Gastroesophageal sphincter (tissue), 3 donors: ENCODE measurements at regions not wholly inside any gene's neighbourhood (a gene's known extent, or its start where the extent isn't known, plus 50 kb on each side); places are given as distances from the start of the nearest gene placed in this dataset.

Source experiments
- CTCF ChIP-seq, 4 experiments: fragments of 200-600 bp in 2 of 4; fragments of 450-650 bp in 2 of 4; sonication (generic) in 1 of 4; IDR thresholded peaks; one replicate each; pipeline ENCODE4 v1.5.1; 2017 to 2019; ENCODE audit warnings: antibody characterized with exemption in 4 of 4, mild to moderate bottlenecking in 2 of 4, moderate library complexity in 2 of 4
- POLR2A ChIP-seq, 2 donors: fragments of 450-650 bp; IDR thresholded peaks; one replicate each; pipeline ENCODE4 v1.6.1; 2017; ENCODE audit warnings: antibody characterized with exemption in 2 of 2, mild to moderate bottlenecking in 2 of 2, moderate library complexity in 1 of 2

DNA sequence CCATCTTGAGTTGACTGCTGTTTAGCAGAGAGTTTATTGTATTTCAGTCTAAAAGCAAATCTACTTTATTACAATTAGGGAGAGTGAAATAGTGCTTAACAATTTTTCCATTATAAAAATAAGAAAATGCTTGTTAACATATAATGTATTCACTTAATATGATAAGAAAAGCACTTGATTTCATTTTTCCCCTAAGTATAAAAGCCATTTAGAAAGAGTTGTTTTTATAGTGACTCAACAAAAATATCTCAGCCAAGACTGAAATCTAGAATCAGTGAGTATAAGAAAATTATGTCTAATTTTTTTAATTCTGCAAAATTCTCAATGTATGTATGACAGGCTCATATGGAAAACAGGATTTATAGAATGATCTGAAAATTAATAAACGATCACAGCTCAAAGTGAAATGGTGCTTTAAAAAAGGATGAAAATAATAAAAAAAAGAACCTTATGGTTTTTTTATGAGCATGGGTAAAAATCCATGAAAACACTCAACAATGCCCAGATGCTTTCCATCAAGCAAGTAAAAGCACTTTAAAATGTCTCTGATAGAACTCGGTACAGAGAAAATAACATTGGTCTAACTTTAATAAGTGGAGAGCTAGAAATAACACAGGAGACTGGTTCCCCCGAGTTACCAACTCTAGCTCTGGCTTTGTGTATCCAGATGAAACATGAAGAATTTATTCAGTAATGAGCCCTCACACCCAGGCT, 1057.8 kb upstream of the WWC1 start:
- TF ChIP-seq CTCF (IDR thresholded peaks at IDR 0.05) (no peak), POLR2A (IDR thresholded peaks at IDR 0.05) (no peak)
